ENCODE measurements at regions not wholly inside any gene's neighbourhood (a gene's known extent, or its start where the extent isn't known, plus 50 kb on each side); places are given as distances from the start of the nearest gene placed in this dataset.

- TF ChIP-seq ZFP3 (CRISPR knock-in tag; IDR thresholded peaks at IDR 0.05), result no peak
- TF ChIP-seq ARNTL (CRISPR knock-in tag; IDR thresholded peaks at IDR 0.05; ENCODE audit: borderline replicate concordance, low read depth), result no peak
- no peak for TF ChIP-seq TOX (CRISPR knock-in tag; IDR thresholded peaks at IDR 0.05; ENCODE audit: borderline replicate concordance)
- TF ChIP-seq ZFP30 (CRISPR knock-in tag; IDR thresholded peaks at IDR 0.05), result no peak
- no peak for TF ChIP-seq CREB5 (CRISPR knock-in tag; IDR thresholded peaks at IDR 0.05; ENCODE audit: low read depth)
- TF ChIP-seq BACH2 (CRISPR knock-in tag; IDR thresholded peaks at IDR 0.05; ENCODE audit: borderline replicate concordance), result no peak
- no peak for TF ChIP-seq PPARA (CRISPR knock-in tag; IDR thresholded peaks at IDR 0.05; ENCODE audit: borderline replicate concordance)
- no peak for TF ChIP-seq GLIS3 (CRISPR knock-in tag; IDR thresholded peaks at IDR 0.05)
- no peak for TF ChIP-seq PATZ1 (CRISPR knock-in tag; IDR thresholded peaks at IDR 0.05; ENCODE audit: borderline replicate concordance)
These were observed 79.6 kb upstream of the OTOGL start for GRCh38 chr12:80019691-80020090.

Data from SK-N-SH treated with all-trans-retinoic acid at 6 μM for 48 hours (cell line).